ENCODE measurements at regions not wholly inside any gene's neighbourhood (a gene's known extent, or its start where the extent isn't known, plus 50 kb on each side); places are given as distances from the start of the nearest gene placed in this dataset.

- CTCF ChIA-PET (ENCODE audit: unreplicated experiment), result no interaction called here
- POLR2A ChIA-PET, result no interaction called here
- no peak overlapping the region for H3K4me3 ChIP-seq (ENCODE audit: low read depth, low read length, poor library complexity, severe bottlenecking)
- no peaks in the 10 kb centered on the region for H4K20me1 ChIP-seq (ENCODE audit: insufficient read depth, low read length)
- BruUV-seq (replicated peaks), result no TSS peak
- H2AFZ ChIP-seq (ENCODE audit: low read length), result no peak overlapping the region
- intact Hi-C loops (cut with micrococcal nuclease; ENCODE audit: unreplicated experiment), result no loop called here
- H3K9me2 ChIP-seq (ENCODE audit: insufficient read depth, low read length), result no peaks in the 10 kb centered on the region
- H3K79me2 ChIP-seq (ENCODE audit: insufficient read depth, low read depth, low read length), result no peaks in the 10 kb centered on the region
- no peaks in the 10 kb centered on the region for H3K36me3 ChIP-seq (ENCODE audit: insufficient read depth, low read length)
- H3K4me2 ChIP-seq (ENCODE audit: low read length), result no peak overlapping the region
- no peak overlapping the region for H3K27ac ChIP-seq (ENCODE audit: low read depth, low read length, poor library complexity, severe bottlenecking)
- DNase-seq (ENCODE audit: low spot score), result no peak
- TF ChIP-seq EZH2phosphoT487 (IDR thresholded peaks at IDR 0.05; ENCODE audit: borderline replicate concordance, low read depth, low read length) (no peak), CTCF (conservative IDR thresholded peaks at IDR 0.05; ENCODE audit: low read length) (no peak)
- no peaks in the 10 kb centered on the region for H3K4me1 ChIP-seq (ENCODE audit: insufficient read depth, low read length, poor library complexity, severe bottlenecking)
- H3K9me3 ChIP-seq (ENCODE audit: low read length), result no peaks in the 10 kb centered on the region
Observed at GRCh38 chr9:13513716-13514444, 234.4 kb upstream of the MPDZ start.

- no peak for DNase-seq (ENCODE audit: low spot score)
- ChIA-PET POLR2A (no interaction called here), CTCF (ENCODE audit: unreplicated experiment) (no interaction called here)
- no peak for TF ChIP-seq CTCF (conservative IDR thresholded peaks at IDR 0.05; ENCODE audit: low read length)
- TF ChIP-seq EZH2phosphoT487 (IDR thresholded peaks at IDR 0.05; ENCODE audit: borderline replicate concordance, low read depth, low read length), result no peak
- H3K4me2 ChIP-seq (ENCODE audit: low read length), result no peak overlapping the region
- no peak overlapping the region for H3K27ac ChIP-seq (ENCODE audit: low read depth, low read length, poor library complexity, severe bottlenecking)
- H4K20me1 ChIP-seq (ENCODE audit: insufficient read depth, low read length), result no peaks in the 10 kb centered on the region
- H3K9me2 ChIP-seq (ENCODE audit: insufficient read depth, low read length), result no peaks in the 10 kb centered on the region
- H3K36me3 ChIP-seq (ENCODE audit: insufficient read depth, low read length), result no peaks in the 10 kb centered on the region
- BruUV-seq (replicated peaks), result no TSS peak
- H3K79me2 ChIP-seq (ENCODE audit: insufficient read depth, low read depth, low read length), result no peaks in the 10 kb centered on the region
- H3K9me3 ChIP-seq (ENCODE audit: low read length), result no peaks in the 10 kb centered on the region
- intact Hi-C loops (cut with micrococcal nuclease; ENCODE audit: unreplicated experiment), result no loop called here
- no peak overlapping the region for H3K4me3 ChIP-seq (ENCODE audit: low read depth, low read length, poor library complexity, severe bottlenecking)
- no peak overlapping the region for H2AFZ ChIP-seq (ENCODE audit: low read length)
- no peaks in the 10 kb centered on the region for H3K4me1 ChIP-seq (ENCODE audit: insufficient read depth, low read length, poor library complexity, severe bottlenecking)
Observed at GRCh38 chr9:13513286-13513685, 233.8 kb upstream of the MPDZ start.

GRCh38 chr9:13508681-13509080 is 229.2 kb upstream of the MPDZ start:
- CTCF ChIA-PET (ENCODE audit: unreplicated experiment), result no interaction called here
- intact Hi-C loops (cut with micrococcal nuclease; ENCODE audit: unreplicated experiment), result no loop called here
- Histone ChIP-seq H3K4me3 (ENCODE audit: low read depth, low read length, poor library complexity, severe bottlenecking) (no peak overlapping the region), H3K36me3 (ENCODE audit: insufficient read depth, low read length) (no peaks in the 10 kb centered on the region), H3K79me2 (ENCODE audit: insufficient read depth, low read depth, low read length) (no peaks in the 10 kb centered on the region), H3K4me1 (ENCODE audit: insufficient read depth, low read length, poor library complexity, severe bottlenecking) (no peaks in the 10 kb centered on the region), H3K4me2 (ENCODE audit: low read length) (no peak overlapping the region), H3K9me3 (ENCODE audit: low read length) (no peaks in the 10 kb centered on the region), H3K9me2 (ENCODE audit: insufficient read depth, low read length) (no peaks in the 10 kb centered on the region), H2AFZ (ENCODE audit: low read length) (no peak overlapping the region), H4K20me1 (ENCODE audit: insufficient read depth, low read length) (no peaks in the 10 kb centered on the region), H3K27ac (ENCODE audit: low read depth, low read length, poor library complexity, severe bottlenecking) (no peak overlapping the region)
- POLR2A ChIA-PET, result interaction anchor here (0.7 kb wide), 1 partner anchor 1422 kb away, joined by 3 read pairs; no protein-coding TSS in a partner anchor
- no TSS peak for BruUV-seq (replicated peaks)
- TF ChIP-seq CTCF (conservative IDR thresholded peaks at IDR 0.05; ENCODE audit: low read length) (no peak), EZH2phosphoT487 (IDR thresholded peaks at IDR 0.05; ENCODE audit: borderline replicate concordance, low read depth, low read length) (no peak)
- no peak for DNase-seq (ENCODE audit: low spot score)

Measured in OCI-LY7 (cell line).